ENCODE measurements at regions not wholly inside any gene's neighbourhood (a gene's known extent, or its start where the extent isn't known, plus 50 kb on each side); places are given as distances from the start of the nearest gene placed in this dataset.

GRCh38 chr12:115828168-115828567 is 449.3 kb downstream of the MED13L start:
- no peak for TF ChIP-seq ATF3 (IDR thresholded peaks at IDR 0.05)
- no peak for TF ChIP-seq CTCF (IDR thresholded peaks at IDR 0.05; ENCODE audit: low read depth, low read length, missing input control)
- no peak for TF ChIP-seq TAF1 (conservative IDR thresholded peaks at IDR 0.05)
- TF ChIP-seq GABPA (IDR thresholded peaks at IDR 0.05 in 1 of 2, conservative IDR thresholded peaks at IDR 0.05 in 1 of 2) = no peak

Data from liver (tissue), 3 donors.